MV-4-11 (cell line): ENCODE measurements at regions not wholly inside any gene's neighbourhood (a gene's known extent, or its start where the extent isn't known, plus 50 kb on each side); places are given as distances from the start of the nearest gene placed in this dataset.
"Not testable (repeated sequence)": the region's sequence is repeated elsewhere in the genome, so short reads cannot be mapped to it uniquely, and the experiment has no call there.

Source experiments
- DNase-seq: peaks from one replicate; lab custom pipeline; 2025; lab: John Stamatoyannopoulos, UW

DNA sequence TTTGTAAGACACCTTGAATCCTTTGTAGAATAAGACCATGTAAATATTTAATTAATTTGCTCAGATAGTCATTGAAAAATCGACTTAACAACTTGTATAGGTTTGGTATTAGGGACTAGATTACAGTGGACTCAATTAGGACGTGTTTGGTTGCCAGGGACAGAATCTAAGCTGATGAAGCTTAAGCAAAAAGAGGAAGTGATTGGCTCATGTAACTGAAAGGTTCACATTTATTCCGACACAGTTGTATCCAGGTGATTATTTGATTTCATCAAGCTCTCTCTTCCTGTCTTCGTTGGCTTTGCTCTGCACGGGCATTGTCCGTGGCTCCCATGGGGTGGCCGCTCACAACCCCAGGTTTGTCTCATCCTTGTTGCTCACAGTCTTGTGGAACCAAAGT, 146.4 kb downstream of the C11orf91 start:
- no peak for DNase-seq

DNA sequence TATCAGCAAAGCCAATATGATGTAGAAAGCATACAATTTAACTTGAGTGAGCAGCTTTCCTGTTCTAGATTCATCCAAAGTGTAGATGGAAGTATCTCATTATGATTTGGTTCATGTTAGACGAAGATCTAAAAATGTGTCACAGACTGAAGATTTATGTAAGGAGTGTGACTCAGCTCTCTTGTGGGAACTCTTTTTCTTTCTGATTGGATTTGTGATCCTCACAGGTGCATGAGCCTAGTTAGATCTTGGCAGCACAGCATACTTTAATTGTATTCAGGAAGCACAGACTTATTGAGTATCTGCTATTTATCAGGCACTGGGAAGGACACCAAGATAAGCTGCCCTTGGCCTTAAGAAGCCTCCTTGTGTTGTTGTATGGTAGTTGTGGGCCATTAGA, 147.1 kb downstream of the C11orf91 start:
- DNase-seq: no peak

GRCh38 chr11:33552756-33553155, 147.9 kb downstream of the C11orf91 start:
- no peak for DNase-seq

DNA sequence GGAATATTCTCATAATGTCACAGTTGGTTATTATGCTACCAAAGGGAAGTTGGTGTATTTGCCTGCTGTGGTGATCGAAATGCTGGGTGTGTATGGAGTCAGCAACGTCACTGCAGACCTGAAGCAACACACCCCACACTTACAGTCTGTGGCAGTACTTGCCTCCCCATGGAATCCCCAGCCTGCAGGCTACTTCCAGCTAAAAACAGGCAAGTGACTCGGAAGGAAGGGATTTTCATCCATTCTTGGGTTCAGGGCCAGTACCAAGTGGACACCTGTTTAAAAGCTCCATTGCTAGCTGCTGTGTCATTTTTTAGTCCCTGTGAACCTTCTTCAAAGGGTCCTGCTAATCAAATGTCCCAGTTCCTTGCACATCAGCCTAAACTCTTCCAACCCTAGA, 149.6 kb downstream of the C11orf91 start:
- no peak for DNase-seq

DNA sequence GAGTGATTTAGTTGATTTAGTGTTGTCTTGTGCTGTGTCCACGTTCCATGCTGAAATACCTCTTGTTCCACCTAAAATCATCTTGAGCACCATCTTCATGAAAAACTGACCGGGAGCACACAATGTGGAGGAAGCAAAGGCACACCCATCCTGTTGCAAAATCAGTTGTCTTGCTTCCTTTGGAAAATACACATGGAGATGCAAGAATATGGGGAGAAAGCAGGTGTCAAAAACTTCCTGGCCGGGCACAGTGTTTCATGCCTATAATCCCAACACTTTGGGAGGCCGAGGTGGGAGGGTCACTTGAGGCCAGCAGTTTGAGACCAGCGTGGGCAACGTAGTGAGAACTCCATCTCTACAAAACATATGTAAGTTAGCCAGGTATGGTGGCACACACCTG, 151.1 kb downstream of the C11orf91 start:
- DNase-seq: no peak

DNA sequence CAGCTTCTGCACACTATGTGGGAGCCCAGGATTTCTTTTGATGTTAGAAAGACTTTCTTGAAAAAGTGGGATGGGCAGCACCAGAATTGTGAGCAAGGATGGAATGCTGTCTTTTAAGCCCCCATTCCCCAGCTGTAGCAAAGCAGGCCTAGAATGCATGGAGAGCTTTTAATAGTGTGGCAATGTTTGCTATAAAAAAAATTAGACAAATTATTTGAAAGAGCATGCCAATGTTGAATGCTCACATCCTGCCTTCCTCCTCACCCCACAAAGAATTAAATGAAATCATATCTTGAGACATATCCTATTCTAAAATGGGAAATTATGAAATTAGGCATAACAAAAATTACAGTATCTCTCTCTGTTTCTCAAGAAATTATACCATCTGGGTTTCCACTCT, 154.7 kb downstream of the C11orf91 start:
- no peak for DNase-seq

- no peak for DNase-seq
Observed at GRCh38 chr11:33544593-33545373, 155.8 kb downstream of the C11orf91 start.

DNA sequence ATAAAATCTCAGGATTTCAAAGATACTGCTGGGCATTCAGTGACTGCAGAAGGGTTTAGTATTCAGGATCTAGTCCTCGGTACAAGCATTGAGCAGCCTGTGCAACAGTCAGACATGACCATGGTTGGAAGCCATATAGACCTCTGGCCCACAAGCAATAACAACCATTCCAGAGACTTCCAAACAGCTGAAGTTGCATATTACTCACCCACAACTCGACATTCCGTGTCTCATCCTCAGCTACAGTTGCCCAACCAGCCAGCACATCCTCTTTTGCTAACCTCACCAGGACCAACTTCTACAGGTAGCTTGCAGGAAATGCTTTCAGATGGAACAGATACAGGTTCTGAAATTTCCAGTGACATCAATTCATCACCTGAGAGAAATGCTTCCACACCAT, 156.8 kb downstream of the C11orf91 start:
- DNase-seq: no peak

- no peak for DNase-seq
Observed at GRCh38 chr11:33542921-33543320, 157.7 kb downstream of the C11orf91 start.

DNA sequence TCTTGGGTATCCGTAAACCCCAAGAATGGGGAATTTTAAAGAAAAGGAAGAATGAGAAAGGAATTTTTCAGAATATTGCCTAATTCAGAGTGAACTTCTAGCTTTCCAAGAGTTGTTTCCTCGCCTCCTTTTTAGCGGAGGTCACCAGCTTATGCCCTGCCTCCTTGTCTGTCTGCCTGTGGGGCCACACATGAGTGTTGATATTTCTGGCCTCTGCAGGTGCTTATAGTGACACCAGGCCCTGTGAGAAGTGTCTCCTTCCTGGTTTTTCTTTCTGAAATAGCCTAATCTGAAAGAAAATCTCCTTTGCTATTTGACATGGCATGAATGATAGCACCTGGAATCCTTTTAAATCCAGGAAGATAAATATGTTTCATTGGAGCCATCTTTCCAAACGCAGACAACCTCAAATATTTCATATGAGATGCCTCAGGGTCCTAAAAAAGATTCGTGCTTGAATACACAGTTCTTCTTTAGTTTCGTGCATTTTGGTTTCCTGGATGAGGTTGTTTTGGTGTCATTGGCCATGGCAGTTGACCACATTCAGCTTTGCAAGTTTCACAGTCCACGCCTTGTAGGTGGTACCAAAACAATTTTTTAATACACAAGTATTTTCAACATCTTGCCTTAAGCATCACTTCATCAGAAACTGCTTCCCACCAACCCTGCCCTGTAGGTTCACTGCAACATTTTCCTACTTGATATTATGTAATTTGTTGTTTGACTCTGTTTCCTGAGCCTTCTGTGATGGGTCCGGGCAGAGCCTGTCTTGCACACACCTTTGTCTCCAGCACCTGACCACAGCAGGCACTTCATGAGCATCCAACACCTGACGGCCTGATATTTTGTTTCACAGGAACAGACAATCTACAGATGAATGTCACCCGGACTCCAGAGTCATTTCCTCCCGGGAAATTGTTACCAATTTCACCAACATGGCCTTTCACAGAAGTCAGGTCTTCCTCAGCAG, 159.4 kb downstream of the C11orf91 start:
- DNase-seq: no peak

DNA sequence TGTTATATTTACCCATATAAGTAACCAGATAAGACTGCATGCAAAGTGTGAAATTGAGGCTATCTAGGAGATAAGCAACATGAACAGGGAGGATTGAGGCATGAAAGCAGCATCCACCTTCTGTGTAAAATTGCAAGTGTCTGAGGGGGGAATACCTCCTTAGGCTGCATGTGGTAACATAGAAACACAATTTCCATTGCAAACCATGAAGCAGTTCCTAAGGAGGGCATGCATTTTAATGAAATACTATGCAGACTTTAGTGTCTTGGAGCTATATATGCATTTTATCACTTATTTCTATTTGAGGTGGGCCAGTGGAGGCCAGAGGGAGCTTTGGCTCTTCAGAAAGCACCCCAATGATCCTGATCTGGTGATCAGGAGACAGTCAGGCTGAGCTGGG, 160.2 kb downstream of the C11orf91 start:
- DNase-seq: no peak

GRCh38 chr11:33539751-33540150, 160.9 kb downstream of the C11orf91 start:
- no peak for DNase-seq

GRCh38 chr11:33538726-33539125, 161.9 kb downstream of the C11orf91 start:
- DNase-seq: no peak

DNA sequence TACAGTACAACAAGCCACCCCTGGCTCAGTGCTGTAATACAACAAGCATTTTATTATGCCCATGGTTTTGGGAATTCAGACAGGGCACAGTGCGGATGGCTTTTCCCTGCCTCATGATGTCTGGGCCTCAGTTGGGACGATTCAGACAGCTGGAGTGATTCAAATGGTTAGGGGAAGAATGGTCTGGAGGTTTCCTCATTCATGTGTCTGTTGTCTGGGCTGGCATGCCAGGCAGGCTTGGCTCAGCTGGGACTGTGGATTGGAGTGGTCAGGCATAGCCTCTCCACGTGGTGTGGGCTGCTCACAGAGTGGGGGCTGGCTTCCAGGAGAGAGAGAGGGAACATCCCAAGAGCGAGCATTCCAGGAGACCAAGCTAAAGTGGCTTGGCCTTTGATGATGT, 164.4 kb downstream of the C11orf91 start:
- no peak for DNase-seq

DNA sequence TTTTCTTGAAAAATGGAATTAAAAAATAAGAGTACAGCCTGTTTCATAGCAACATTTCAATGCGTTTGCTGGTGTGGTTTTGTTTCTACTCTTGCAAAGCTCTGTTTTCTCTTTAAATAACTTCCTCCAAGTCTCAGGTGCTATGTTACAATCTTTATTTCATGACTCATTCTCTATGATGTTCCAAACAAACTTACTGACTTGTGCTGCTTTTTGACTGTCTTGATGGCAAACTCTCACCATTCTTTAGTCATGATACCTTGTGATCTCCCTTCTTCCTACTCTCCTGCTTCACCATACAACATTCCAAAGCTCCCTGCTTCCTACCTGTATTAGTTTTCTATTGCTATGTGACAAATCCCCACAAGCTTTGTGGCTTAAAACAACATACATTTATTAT, 166.1 kb downstream of the C11orf91 start:
- no peak for DNase-seq

GRCh38 chr11:33533386-33534052, 167.1 kb downstream of the C11orf91 start:
- DNase-seq: no peak

- DNase-seq: no peak
Observed at GRCh38 chr11:33532720-33533385, 167.8 kb downstream of the C11orf91 start.

- DNase-seq: no peak
Observed at GRCh38 chr11:33532257-33532656, 168.4 kb downstream of the C11orf91 start.

- no peak for DNase-seq
Observed at GRCh38 chr11:33531743-33532181, 168.9 kb downstream of the C11orf91 start.

GRCh38 chr11:33530815-33531214, 169.8 kb downstream of the C11orf91 start:
- no peak for DNase-seq

DNA sequence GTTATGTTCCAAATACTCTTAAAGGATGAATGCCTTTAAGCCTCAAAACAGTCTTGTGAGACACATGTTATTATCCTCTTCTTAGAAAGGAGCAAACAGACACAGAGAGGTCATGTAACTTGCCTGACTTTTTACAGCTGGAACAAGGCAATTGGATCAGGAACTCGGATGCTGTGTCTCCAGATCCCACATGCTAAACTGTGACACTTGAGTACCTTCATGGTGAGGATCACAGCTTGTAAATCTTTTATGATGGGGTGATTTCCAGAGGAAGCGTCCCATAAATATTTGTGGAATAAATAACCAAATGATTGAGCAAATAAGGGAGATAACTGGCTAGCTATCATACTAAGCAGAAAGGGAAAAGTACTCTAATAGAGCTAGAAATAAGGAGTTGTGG, 171.2 kb downstream of the C11orf91 start:
- DNase-seq: no peak

- DNase-seq: not testable (repeated sequence)
Observed at GRCh38 chr11:33527738-33528137, 172.9 kb downstream of the C11orf91 start.
